ENCODE measurements at regions not wholly inside any gene's neighbourhood (a gene's known extent, or its start where the extent isn't known, plus 50 kb on each side); places are given as distances from the start of the nearest gene placed in this dataset.
A peak's percentile ranks its signal among the peaks of the same experiment; 100 is the strongest.

- no peak for TF ChIP-seq SOX6 (IDR thresholded peaks at IDR 0.05)
- TF ChIP-seq SOX6 (CRISPR knock-in tag; IDR thresholded peaks at IDR 0.05), result 0 out of 2 replicates have a peak, but pooled peaks have one; percentile 10
- TF ChIP-seq CEBPB (IDR thresholded peaks at IDR 0.05; ENCODE audit: borderline replicate concordance, low read depth, low read length), result peak; percentile 48; the same call in 1 of the 2 replicates
- peak; percentile 26; the same call in 1 of the 2 replicates for TF ChIP-seq ZNF33A (CRISPR knock-in tag; IDR thresholded peaks at IDR 0.05; ENCODE audit: borderline replicate concordance)
- no peak for TF ChIP-seq FOXP1 (IDR thresholded peaks at IDR 0.05)
- TF ChIP-seq FOXP1 (CRISPR knock-in tag; IDR thresholded peaks at IDR 0.05), result no peak
- TF ChIP-seq ZNF639 (CRISPR knock-in tag; conservative IDR thresholded peaks at IDR 0.05), result no peak
- no peak for TF ChIP-seq EZH2 (conservative IDR thresholded peaks at IDR 0.05; ENCODE audit: low read depth, low read length)
- TF ChIP-seq CEBPG (CRISPR knock-in tag; IDR thresholded peaks at IDR 0.05), result 0 out of 2 replicates have a peak, but pooled peaks have one; percentile 11
- no peak for TF ChIP-seq FOXA1 (IDR thresholded peaks at IDR 0.05)
- no peak for TF ChIP-seq FOXA1 (CRISPR knock-in tag; IDR thresholded peaks at IDR 0.05)
- no peak for TF ChIP-seq PCBP2 (optimal IDR thresholded peaks at IDR 0.05; ENCODE audit: low read depth, low read length, poor library complexity, severe bottlenecking)
- no peak for TF ChIP-seq AGO1 (IDR thresholded peaks at IDR 0.05; ENCODE audit: low read depth, low read length, poor library complexity, severe bottlenecking)
- TF ChIP-seq, protein P1, sequence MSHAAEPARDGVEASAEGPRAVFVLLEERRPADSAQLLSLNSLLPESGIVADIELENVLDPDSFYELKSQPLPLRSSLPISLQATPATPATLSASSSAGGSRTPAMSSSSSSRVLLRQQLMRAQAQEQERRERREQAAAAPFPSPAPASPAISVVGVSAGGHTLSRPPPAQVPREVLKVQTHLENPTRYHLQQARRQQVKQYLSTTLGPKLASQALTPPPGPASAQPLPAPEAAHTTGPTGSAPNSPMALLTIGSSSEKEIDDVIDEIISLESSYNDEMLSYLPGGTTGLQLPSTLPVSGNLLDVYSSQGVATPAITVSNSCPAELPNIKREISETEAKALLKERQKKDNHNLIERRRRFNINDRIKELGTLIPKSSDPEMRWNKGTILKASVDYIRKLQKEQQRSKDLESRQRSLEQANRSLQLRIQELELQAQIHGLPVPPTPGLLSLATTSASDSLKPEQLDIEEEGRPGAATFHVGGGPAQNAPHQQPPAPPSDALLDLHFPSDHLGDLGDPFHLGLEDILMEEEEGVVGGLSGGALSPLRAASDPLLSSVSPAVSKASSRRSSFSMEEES (CRISPR knock-in tag; IDR thresholded peaks at IDR 0.05), result no peak
- TF ChIP-seq ZBTB42 (CRISPR knock-in tag; IDR thresholded peaks at IDR 0.05), result no peak
- no peak for TF ChIP-seq TCF7L2 (IDR thresholded peaks at IDR 0.05; ENCODE audit: low read depth, low read length)
- no peak for TF ChIP-seq REPIN1 (CRISPR knock-in tag; IDR thresholded peaks at IDR 0.05; ENCODE audit: borderline replicate concordance, low read depth)
- TF ChIP-seq ZNF142 (CRISPR knock-in tag; IDR thresholded peaks at IDR 0.05), result no peak
- TF ChIP-seq POLR2AphosphoS2 (IDR thresholded peaks at IDR 0.05; ENCODE audit: low read depth, low read length), result no peak
- no peak for TF ChIP-seq JUND (CRISPR knock-in tag; IDR thresholded peaks at IDR 0.05)
- TF ChIP-seq, protein P2, sequence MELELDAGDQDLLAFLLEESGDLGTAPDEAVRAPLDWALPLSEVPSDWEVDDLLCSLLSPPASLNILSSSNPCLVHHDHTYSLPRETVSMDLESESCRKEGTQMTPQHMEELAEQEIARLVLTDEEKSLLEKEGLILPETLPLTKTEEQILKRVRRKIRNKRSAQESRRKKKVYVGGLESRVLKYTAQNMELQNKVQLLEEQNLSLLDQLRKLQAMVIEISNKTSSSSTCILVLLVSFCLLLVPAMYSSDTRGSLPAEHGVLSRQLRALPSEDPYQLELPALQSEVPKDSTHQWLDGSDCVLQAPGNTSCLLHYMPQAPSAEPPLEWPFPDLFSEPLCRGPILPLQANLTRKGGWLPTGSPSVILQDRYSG (CRISPR knock-in tag; IDR thresholded peaks at IDR 0.05), result no peak
- TF ChIP-seq SP5 (CRISPR knock-in tag; IDR thresholded peaks at IDR 0.05; ENCODE audit: borderline replicate concordance, low read depth), result no peak
Measured at GRCh38 chr5:41617843-41618515, 107.6 kb upstream of the PLCXD3 start (continued).
